Stimulated activated CD8-positive, alpha-beta memory T cell treated with anti-CD3 and anti-CD28 coated beads, Interleukin-4, amount 100 ng/mL, for 24 hours (primary cell): ENCODE measurements at regions not wholly inside any gene's neighbourhood (a gene's known extent, or its start where the extent isn't known, plus 50 kb on each side); places are given as distances from the start of the nearest gene placed in this dataset.

ENCODE experiments used
- DNase-seq: peaks from one replicate; pipeline ENCODE4 v3.0.0-alpha.2; 2020; ENCODE audit warnings: low read depth

DNA sequence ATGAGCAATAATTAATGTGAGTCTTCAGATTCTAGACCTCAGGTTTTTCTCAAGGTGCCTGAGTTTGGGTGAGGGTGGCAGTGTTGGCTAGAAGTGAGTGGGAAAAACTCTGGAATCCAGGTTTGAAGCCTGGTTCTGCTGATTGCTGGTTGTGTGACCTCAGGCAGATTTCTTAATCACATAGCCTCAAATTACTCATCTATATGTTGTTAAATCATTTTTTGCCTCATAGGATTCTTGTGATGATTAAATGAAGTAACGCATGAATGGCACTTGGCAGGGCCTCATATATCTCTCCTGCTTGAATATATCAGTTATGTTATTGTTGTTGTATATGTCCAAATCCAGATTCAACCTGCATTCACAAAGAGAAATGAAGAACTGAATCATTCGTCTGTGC, 60.5 kb downstream of the NR2F2 start:
- DNase-seq = no peak

- DNase-seq = no peak
Observed at GRCh38 chr15:96392380-96393208, 62.1 kb downstream of the NR2F2 start.

DNA sequence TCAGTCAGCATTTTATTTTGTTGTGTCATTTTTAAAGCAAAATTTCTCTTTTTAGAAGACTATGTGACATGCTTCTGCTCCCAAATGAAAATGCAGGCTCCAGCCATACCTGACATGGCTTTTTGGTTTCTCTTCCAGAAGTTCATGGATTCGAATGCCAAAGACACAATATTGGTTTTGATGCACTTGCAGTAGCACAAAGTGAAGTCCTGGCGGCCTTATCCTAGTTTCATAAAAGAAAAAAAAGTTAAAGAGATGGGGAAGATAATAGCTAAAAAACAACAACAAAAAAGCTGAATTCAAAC, 62.7 kb downstream of the NR2F2 start:
- no peak for DNase-seq

DNA sequence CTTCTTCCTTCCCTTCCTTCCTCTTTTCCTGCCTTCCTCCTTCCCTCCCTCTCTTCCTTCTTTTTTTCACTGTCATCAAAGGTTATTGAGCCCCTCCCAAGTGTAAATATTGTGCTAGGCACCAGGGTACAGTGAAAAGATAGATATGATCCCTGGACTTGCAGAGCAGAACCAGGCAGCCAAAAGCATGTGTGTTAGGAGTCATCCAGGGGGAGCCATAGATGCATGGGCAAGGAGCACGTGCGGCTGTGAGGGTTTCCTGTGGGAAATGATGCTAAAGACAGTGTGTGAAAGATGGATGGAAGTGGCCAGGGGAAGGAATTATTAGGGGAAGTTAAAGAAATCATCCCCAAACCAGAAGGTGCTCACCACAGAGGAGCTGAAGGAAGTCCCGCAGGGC, 65.2 kb downstream of the NR2F2 start:
- DNase-seq = no peak

DNA sequence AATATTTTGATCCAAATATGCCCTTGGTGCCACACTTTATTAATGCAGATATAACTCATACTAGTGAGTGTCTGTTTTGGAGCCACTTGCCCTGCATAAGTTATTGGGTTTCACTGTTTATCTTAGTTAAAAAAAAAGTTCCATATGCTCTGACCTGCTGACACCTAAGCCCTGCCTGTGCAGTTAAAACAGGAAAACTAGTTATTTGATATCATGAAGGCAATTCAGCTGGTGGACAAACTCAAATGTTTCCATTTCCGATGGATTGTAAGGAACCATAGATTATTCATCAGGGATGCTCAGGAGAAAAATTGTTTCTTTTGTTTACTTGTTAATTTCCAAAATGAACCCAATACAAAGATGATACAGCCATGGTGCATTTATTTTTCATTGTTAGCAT, 68.3 kb downstream of the NR2F2 start:
- DNase-seq = no peak

DNA sequence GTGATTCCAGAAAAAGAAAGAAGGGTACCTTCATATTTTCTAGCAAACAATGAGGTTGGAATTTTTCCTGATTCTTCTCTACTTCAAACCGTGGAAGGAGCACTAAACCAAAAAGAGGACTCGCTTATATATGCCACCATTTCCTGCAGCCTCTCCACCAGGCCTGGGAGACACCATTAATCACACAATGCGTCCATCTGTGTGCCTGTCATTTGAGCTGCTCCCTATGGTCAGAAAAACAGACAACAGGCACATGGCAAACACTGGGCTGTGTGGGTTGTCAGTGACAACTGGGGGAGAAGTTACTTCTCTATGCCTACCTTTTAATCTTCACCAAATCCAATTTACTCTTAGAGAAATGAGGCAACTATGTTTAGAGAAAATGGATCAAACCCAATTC, 71.9 kb downstream of the NR2F2 start:
- DNase-seq = no peak

DNA sequence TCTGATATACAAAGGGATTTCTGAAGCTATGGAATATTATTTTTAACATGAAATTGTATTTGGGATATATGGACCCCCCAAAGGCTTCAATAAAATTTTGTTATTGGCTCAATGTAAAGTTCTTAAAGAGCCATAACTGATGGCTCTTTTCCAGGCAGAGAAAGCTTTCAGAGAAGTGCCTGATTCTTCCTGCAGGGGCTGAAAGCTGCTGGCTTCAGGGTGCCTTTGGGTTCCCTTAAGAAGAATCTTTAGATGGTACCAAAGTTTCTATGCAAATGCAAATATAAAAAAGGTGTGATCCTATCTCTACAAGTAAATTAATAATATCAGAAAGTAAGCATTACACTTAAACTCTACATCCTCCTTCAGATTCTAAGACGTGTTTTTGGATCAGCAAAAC, 72.6 kb downstream of the NR2F2 start:
- no peak for DNase-seq

- DNase-seq = no peak
Observed at GRCh38 chr15:96403932-96404331, 73.4 kb downstream of the NR2F2 start.

GRCh38 chr15:96404560-96404959, 74.1 kb downstream of the NR2F2 start:
- no peak for DNase-seq

- DNase-seq = no peak
Observed at GRCh38 chr15:96406291-96406690, 75.8 kb downstream of the NR2F2 start.

GRCh38 chr15:96406701-96407100, 76.2 kb downstream of the NR2F2 start:
- DNase-seq = no peak

GRCh38 chr15:96407482-96407881, 77.0 kb downstream of the NR2F2 start:
- DNase-seq = no peak

GRCh38 chr15:96408591-96409183, 78.2 kb downstream of the NR2F2 start:
- no peak for DNase-seq

DNA sequence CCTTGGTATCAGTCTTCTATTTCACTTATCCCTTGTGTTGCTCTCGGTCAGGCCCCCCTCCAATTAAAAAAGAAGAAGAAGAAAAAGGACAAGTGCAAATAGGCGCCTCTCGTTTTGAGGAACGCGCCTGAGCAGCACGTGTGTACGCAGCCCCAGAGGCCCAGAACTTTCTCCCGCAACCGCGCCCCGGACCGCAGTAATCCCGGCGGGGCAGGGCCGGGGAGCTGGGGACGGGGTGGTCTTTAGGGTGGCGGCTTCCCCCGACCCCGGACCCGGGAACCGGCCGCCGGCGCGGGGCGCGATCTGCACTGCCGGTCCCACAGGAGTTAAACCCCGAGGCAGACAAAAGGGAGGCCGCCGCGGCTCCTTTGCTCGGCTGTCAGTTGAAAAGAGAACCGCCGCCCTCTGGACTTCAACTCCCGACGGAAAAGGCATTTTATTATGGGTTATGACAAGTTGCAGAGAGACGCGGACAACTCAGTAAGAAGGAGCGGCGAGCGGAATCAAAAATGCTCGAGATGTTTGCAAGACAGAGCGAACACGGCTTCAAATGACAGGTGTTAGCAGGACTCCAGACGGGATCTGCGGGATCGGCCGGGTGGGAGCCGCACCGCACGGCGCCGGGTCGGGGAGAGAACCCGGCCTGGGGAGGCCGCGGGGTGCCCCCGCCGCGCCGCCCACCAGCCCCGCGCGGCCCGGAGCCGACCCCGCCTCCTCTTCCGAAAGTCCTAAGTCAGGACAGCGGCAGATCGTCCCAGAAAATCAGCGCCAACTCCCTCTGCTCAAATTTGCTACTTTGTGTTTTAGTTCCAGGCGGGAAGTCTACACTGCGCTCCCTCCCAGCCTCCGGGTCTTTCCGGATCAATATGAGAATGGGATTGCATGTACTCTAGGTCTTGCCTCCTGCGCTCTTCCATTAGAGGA, 79.0 kb downstream of the NR2F2 start:
- DNase-seq = no peak

GRCh38 chr15:96410175-96411055, 79.9 kb downstream of the NR2F2 start:
- DNase-seq = no peak

GRCh38 chr15:96411056-96412031, 80.8 kb downstream of the NR2F2 start:
- DNase-seq = no peak

- no peak for DNase-seq
Observed at GRCh38 chr15:96412045-96412905, 81.8 kb downstream of the NR2F2 start.

- no peak for DNase-seq
Observed at GRCh38 chr15:96412906-96413231, 82.4 kb downstream of the NR2F2 start.

- DNase-seq = no peak
Observed at GRCh38 chr15:96413657-96414056, 83.2 kb downstream of the NR2F2 start.

GRCh38 chr15:96414875-96415274, 84.4 kb downstream of the NR2F2 start:
- no peak for DNase-seq
